ENCODE measurements at regions not wholly inside any gene's neighbourhood (a gene's known extent, or its start where the extent isn't known, plus 50 kb on each side); places are given as distances from the start of the nearest gene placed in this dataset.
"Not testable (repeated sequence)": the region's sequence is repeated elsewhere in the genome, so short reads cannot be mapped to it uniquely, and the experiment has no call there.

GRCh38 chr2:64745562-64745961, 91.8 kb upstream of the SERTAD2 start:
- DNase-seq = no peak

GRCh38 chr2:64747690-64748091, 94.0 kb upstream of the SERTAD2 start:
- not testable (repeated sequence) for DNase-seq

- DNase-seq = no peak
Measured at GRCh38 chr2:64748147-64748546, 94.4 kb upstream of the SERTAD2 start.

- DNase-seq = no peak
Measured at GRCh38 chr2:64748561-64748960, 94.8 kb upstream of the SERTAD2 start.

GRCh38 chr2:64749446-64749845, 95.7 kb upstream of the SERTAD2 start:
- DNase-seq = no peak

- DNase-seq = no peak
Measured at GRCh38 chr2:64750001-64750816, 96.5 kb upstream of the SERTAD2 start.

GRCh38 chr2:64750817-64751285, 97.1 kb upstream of the SERTAD2 start:
- peak; percentile 97 for DNase-seq

GRCh38 chr2:64751286-64752260, 97.9 kb upstream of the SERTAD2 start:
- peak; percentile 31 for DNase-seq

GRCh38 chr2:64753399-64753798, 99.7 kb upstream of the SERTAD2 start:
- DNase-seq = no peak

GRCh38 chr2:64754570-64754969, 100.9 kb upstream of the SERTAD2 start:
- no peak for DNase-seq

- no peak for DNase-seq
Measured at GRCh38 chr2:64757126-64757525, 103.4 kb upstream of the SERTAD2 start.

- DNase-seq = no peak
Measured at GRCh38 chr2:64760128-64760527, 106.4 kb upstream of the SERTAD2 start.

GRCh38 chr2:64762301-64762997, 108.7 kb upstream of the SERTAD2 start:
- DNase-seq = no peak

GRCh38 chr2:64763126-64763525, 109.4 kb upstream of the SERTAD2 start:
- DNase-seq = no peak

GRCh38 chr2:64765160-64765805, 111.6 kb upstream of the SERTAD2 start:
- no peak for DNase-seq

- DNase-seq = no peak
Measured at GRCh38 chr2:64766841-64767669, 113.3 kb upstream of the SERTAD2 start.

GRCh38 chr2:64767670-64768468, 114.2 kb upstream of the SERTAD2 start:
- DNase-seq = peak; percentile 32

- no peak for DNase-seq
Measured at GRCh38 chr2:64768491-64769005, 114.8 kb upstream of the SERTAD2 start.

GRCh38 chr2:64769392-64770044, 115.8 kb upstream of the SERTAD2 start:
- no peak for DNase-seq

Data from NCI-H2107 (cell line).